Adrenal gland (tissue), 9 donors: ENCODE measurements at regions not wholly inside any gene's neighbourhood (a gene's known extent, or its start where the extent isn't known, plus 50 kb on each side); places are given as distances from the start of the nearest gene placed in this dataset.

ENCODE experiments used
- DNase-seq, 7 donors: peaks; one replicate each; pipeline ENCODE4 v3.0.0-alpha.2; 2019 to 2020
- H3K27ac ChIP-seq, 5 donors: fragments of 200-600 bp; sonication (generic) in 4 of 5; 1 replicate in 3 of 5; 2 replicates in 2 of 5; pipeline versions ENCODE4 v1.5.1 to v1.8.0; 2016 to 2020; ENCODE audit warnings: mild to moderate bottlenecking in 1 of 5
- H3K27me3 ChIP-seq: fragments of 200-600 bp; 2 replicates; pipeline ENCODE4 v1.8.0; 2021
- H3K36me3 ChIP-seq, 2 donors: fragments of 200-600 bp; replicated peaks in 1 of 2; 1 replicate in 1 of 2; 2 replicates in 1 of 2; pipeline versions ENCODE4 v1.5.1 to v1.8.0; 2018 to 2022
- H3K4me1 ChIP-seq, 2 donors: fragments of 200-600 bp; replicated peaks in 1 of 2; 1 replicate in 1 of 2; 2 replicates in 1 of 2; pipeline versions ENCODE4 v1.5.1 to v1.8.0; 2018 to 2021
- H3K4me3 ChIP-seq, 4 donors: fragments of 200-600 bp; sonication (generic) in 3 of 4; one replicate each; pipeline ENCODE4 v1.5.1; 2016 to 2018
- H3K9me3 ChIP-seq, 3 donors: fragments of 200-600 bp; sonication (generic) in 1 of 3; replicated peaks in 1 of 3; 1 replicate in 2 of 3; 2 replicates in 1 of 3; pipeline versions ENCODE4 v1.5.1 to v1.8.0; 2016 to 2021
- CTCF ChIP-seq, 6 experiments: fragments of 450-650 bp in 4 of 6; fragments of 200-600 bp in 2 of 6; sonication (generic) in 1 of 6; IDR thresholded peaks; 1 replicate in 5 of 6; 2 replicates in 1 of 6; pipeline versions ENCODE4 v1.5.1 to v1.8.0; 2016 to 2021; ENCODE audit warnings: antibody characterized with exemption in 6 of 6, mild to moderate bottlenecking in 2 of 6, moderate library complexity in 1 of 6
- POLR2A ChIP-seq, 2 donors: fragments of 450-650 bp; IDR thresholded peaks; one replicate each; pipeline ENCODE4 v1.6.1; 2017; ENCODE audit warnings: antibody characterized with exemption in 2 of 2, mild to moderate bottlenecking in 2 of 2, moderate library complexity in 1 of 2
- WGBS, 4 donors: extraction: QIAGEN DNeasy Blood & Tissue Kit in 2 of 4; methylation state at CpG; one replicate each; pipeline versions ENCODE4 v1.1.5 to v1.1.7; 2013 to 2017; 5-methylcytosine and 5-hydroxymethylcytosine counted together
- intact Hi-C, 2 donors: fragments of 100-400 bp; cut with DNase I; formaldehyde crosslinking; loops; one replicate each; pipeline versions ENCODE4 v1.14.1 to v1.15.0; 2022 to 2023
- donor health status: healthy with polysubstance abuse.
- donor health status: Bipolar disorder and iron deficiency.
- donor health status: DM: yes; HTN: yes; CAD: no.
- donor health status: DM: no; HTN: no; CAD: no.
- donor health status: DM: no; HTN: no; CAD: no.

- H3K36me3 ChIP-seq = no peaks in the 10 kb centered on the region
- TF ChIP-seq CTCF (IDR thresholded peaks at IDR 0.05) (no peak), POLR2A (IDR thresholded peaks at IDR 0.05) (no peak)
- WGBS, 4 donors = 65 to 75% (median 70%) methylated on average over 3 of the region's 3 CpGs
- H3K4me1 ChIP-seq = no peaks in the 10 kb centered on the region
- H3K27ac ChIP-seq = no peak overlapping the region
- H3K4me3 ChIP-seq = no peak overlapping the region
- intact Hi-C loops = no loop called here
- no peak for DNase-seq
- no peaks in the 10 kb centered on the region for H3K9me3 ChIP-seq
- no peaks in the 10 kb centered on the region for H3K27me3 ChIP-seq
These were observed 188.6 kb downstream of the TMEM182 start for GRCh38 chr2:102950371-102950946.

GRCh38 chr2:102951249-102951648 is 189.4 kb downstream of the TMEM182 start:
- Histone ChIP-seq H3K36me3 (no peaks in the 10 kb centered on the region), H3K27me3 (no peaks in the 10 kb centered on the region), H3K27ac (no peak overlapping the region), H3K4me1 (no peaks in the 10 kb centered on the region), H3K9me3 (no peaks in the 10 kb centered on the region), H3K4me3 (no peak overlapping the region)
- intact Hi-C loops = no loop called here
- TF ChIP-seq POLR2A (IDR thresholded peaks at IDR 0.05) (no peak), CTCF (IDR thresholded peaks at IDR 0.05) (no peak)
- 85 to 93% (median 87%) methylated on average over 3 of the region's 3 CpGs for WGBS, 4 donors
- no peak for DNase-seq

GRCh38 chr2:102967451-102967850 is 205.6 kb downstream of the TMEM182 start:
- Histone ChIP-seq H3K4me1 (no peaks in the 10 kb centered on the region), H3K27me3 (no peaks in the 10 kb centered on the region), H3K36me3 (no peaks in the 10 kb centered on the region), H3K27ac (no peak overlapping the region), H3K9me3 (no peaks in the 10 kb centered on the region), H3K4me3 (no peak overlapping the region)
- intact Hi-C loops = no loop called here
- peak in 1 of 7 donors; percentile 64 for DNase-seq
- WGBS, 4 donors = 66 to 83% (median 78%) methylated on average over 4 of the region's 4 CpGs
- TF ChIP-seq CTCF (IDR thresholded peaks at IDR 0.05) = no peak
- TF ChIP-seq POLR2A (IDR thresholded peaks at IDR 0.05) = no peak

GRCh38 chr2:102968375-102968774 is 206.5 kb downstream of the TMEM182 start:
- no peaks in the 10 kb centered on the region for H3K27me3 ChIP-seq
- intact Hi-C loops = no loop called here
- WGBS, 4 donors = 58 to 63% (median 61%) methylated on average over 6 of the region's 6 CpGs
- H3K27ac ChIP-seq = no peak overlapping the region
- no peaks in the 10 kb centered on the region for H3K9me3 ChIP-seq
- no peaks in the 10 kb centered on the region for H3K36me3 ChIP-seq
- H3K4me1 ChIP-seq = no peaks in the 10 kb centered on the region
- no peak overlapping the region for H3K4me3 ChIP-seq
- no peak for DNase-seq
- TF ChIP-seq POLR2A (IDR thresholded peaks at IDR 0.05) (no peak), CTCF (IDR thresholded peaks at IDR 0.05) (no peak)
